ENCODE measurements at regions not wholly inside any gene's neighbourhood (a gene's known extent, or its start where the extent isn't known, plus 50 kb on each side); places are given as distances from the start of the nearest gene placed in this dataset.

- no peak overlapping the region for H3K27ac ChIP-seq
- H3K9me3 ChIP-seq = no peaks in the 10 kb centered on the region
- no peak overlapping the region for H3K4me3 ChIP-seq
- intact Hi-C loops (cut with DNase I) = no loop called here
- DNase-seq = no peak
- H3K36me3 ChIP-seq = no peaks in the 10 kb centered on the region
- H3K27me3 ChIP-seq = no peaks in the 10 kb centered on the region
- H3K4me1 ChIP-seq = no peaks in the 10 kb centered on the region
- no peak for TF ChIP-seq CTCF (IDR thresholded peaks at IDR 0.05)
- TF ChIP-seq POLR2A (IDR thresholded peaks at IDR 0.05) = no peak
- 47 to 48% methylated on average over 1 of the region's 1 CpG for WGBS, 2 donors
Measured at GRCh38 chr1:187716160-187716559, 887.4 kb downstream of the PLA2G4A start.

GRCh38 chr1:187718527-187718926 lies 889.8 kb downstream of the PLA2G4A start:
- intact Hi-C loops (cut with DNase I) = no loop called here
- no peaks in the 10 kb centered on the region for H3K27me3 ChIP-seq
- TF ChIP-seq POLR2A (IDR thresholded peaks at IDR 0.05) = no peak
- TF ChIP-seq CTCF (IDR thresholded peaks at IDR 0.05) = no peak
- no peak overlapping the region for H3K27ac ChIP-seq
- H3K4me3 ChIP-seq = no peak overlapping the region
- no peaks in the 10 kb centered on the region for H3K9me3 ChIP-seq
- no peaks in the 10 kb centered on the region for H3K36me3 ChIP-seq
- no peak for DNase-seq
- 63 to 67% methylated on average over 3 of the region's 3 CpGs for WGBS, 2 donors
- no peaks in the 10 kb centered on the region for H3K4me1 ChIP-seq

GRCh38 chr1:187721216-187721615 lies 892.5 kb downstream of the PLA2G4A start:
- TF ChIP-seq POLR2A (IDR thresholded peaks at IDR 0.05) = no peak
- TF ChIP-seq CTCF (IDR thresholded peaks at IDR 0.05) = no peak
- no peaks in the 10 kb centered on the region for H3K27me3 ChIP-seq
- no peaks in the 10 kb centered on the region for H3K9me3 ChIP-seq
- H3K36me3 ChIP-seq = no peaks in the 10 kb centered on the region
- H3K4me1 ChIP-seq = no peaks in the 10 kb centered on the region
- no peak overlapping the region for H3K4me3 ChIP-seq
- no peak for DNase-seq
- H3K27ac ChIP-seq = no peak overlapping the region
- intact Hi-C loops (cut with DNase I) = no loop called here

- intact Hi-C loops (cut with DNase I) = no loop called here
Measured at GRCh38 chr1:187725216-187725615, 896.5 kb downstream of the PLA2G4A start.

GRCh38 chr1:187733232-187733631 lies 904.5 kb downstream of the PLA2G4A start:
- no peak for DNase-seq
- no peaks in the 10 kb centered on the region for H3K36me3 ChIP-seq
- intact Hi-C loops (cut with DNase I) = no loop called here
- no peak overlapping the region for H3K4me3 ChIP-seq
- no peak overlapping the region for H3K27ac ChIP-seq
- H3K4me1 ChIP-seq = no peaks in the 10 kb centered on the region
- TF ChIP-seq CTCF (IDR thresholded peaks at IDR 0.05) (no peak), POLR2A (IDR thresholded peaks at IDR 0.05) (no peak)
- WGBS, 2 donors = 74 to 82% methylated on average over 1 of the region's 1 CpG
- H3K9me3 ChIP-seq = no peaks in the 10 kb centered on the region
- H3K27me3 ChIP-seq = no peaks in the 10 kb centered on the region

More at GRCh38 chr1:187725216-187725615, 896.5 kb downstream of the PLA2G4A start:
- Histone ChIP-seq H3K27me3 (no peaks in the 10 kb centered on the region), H3K36me3 (no peaks in the 10 kb centered on the region), H3K9me3 (no peaks in the 10 kb centered on the region), H3K4me3 (no peak overlapping the region), H3K4me1 (no peaks in the 10 kb centered on the region), H3K27ac (no peak overlapping the region)
- TF ChIP-seq CTCF (IDR thresholded peaks at IDR 0.05) (no peak), POLR2A (IDR thresholded peaks at IDR 0.05) (no peak)
- WGBS, 2 donors = 62% methylated on average over 2 of the region's 2 CpGs
- DNase-seq = no peak

Measured in esophagus squamous epithelium (tissue), 5 donors.